Mesodermal cell (in vitro differentiated cells): ENCODE measurements at regions not wholly inside any gene's neighbourhood (a gene's known extent, or its start where the extent isn't known, plus 50 kb on each side); places are given as distances from the start of the nearest gene placed in this dataset.

Source experiments
- H3K27ac ChIP-seq: 2 replicates; pipeline ENCODE4 v1.7.0; 2013; ENCODE audit warnings: mild to moderate bottlenecking, low read depth, low read length, moderate library complexity; ENCODE audit not compliant: severe bottlenecking
- H3K36me3 ChIP-seq: 2 replicates; pipeline ENCODE4 v1.7.1; 2013; ENCODE audit warnings: mild to moderate bottlenecking, low read length, moderate library complexity; ENCODE audit not compliant: control insufficient read depth, insufficient read depth
- H3K4me1 ChIP-seq: one replicate; pipeline ENCODE4 v1.7.1; 2013; ENCODE audit warnings: mild to moderate bottlenecking, low read length; ENCODE audit not compliant: insufficient read depth, control insufficient read depth, poor library complexity, severe bottlenecking
- H3K4me3 ChIP-seq: 2 replicates; pipeline ENCODE4 v1.7.0; 2013; ENCODE audit warnings: low read length, control low read depth, mild to moderate bottlenecking; ENCODE audit not compliant: insufficient read depth, poor library complexity, severe bottlenecking; ENCODE audit errors: extremely low read depth
- H3K9me3 ChIP-seq: 2 replicates; pipeline ENCODE4 v1.7.1; 2013; ENCODE audit warnings: mild to moderate bottlenecking, low read length, moderate library complexity; ENCODE audit not compliant: control insufficient read depth
- WGBS, 2 experiments: methylation state at CpG; one replicate each; pipeline ENCODE4 v1.1.5; 2013; ENCODE audit warnings: missing lambda C conversion rate in 2 of 2; ENCODE audit not compliant: insufficient coverage in 2 of 2; 5-methylcytosine and 5-hydroxymethylcytosine counted together

DNA sequence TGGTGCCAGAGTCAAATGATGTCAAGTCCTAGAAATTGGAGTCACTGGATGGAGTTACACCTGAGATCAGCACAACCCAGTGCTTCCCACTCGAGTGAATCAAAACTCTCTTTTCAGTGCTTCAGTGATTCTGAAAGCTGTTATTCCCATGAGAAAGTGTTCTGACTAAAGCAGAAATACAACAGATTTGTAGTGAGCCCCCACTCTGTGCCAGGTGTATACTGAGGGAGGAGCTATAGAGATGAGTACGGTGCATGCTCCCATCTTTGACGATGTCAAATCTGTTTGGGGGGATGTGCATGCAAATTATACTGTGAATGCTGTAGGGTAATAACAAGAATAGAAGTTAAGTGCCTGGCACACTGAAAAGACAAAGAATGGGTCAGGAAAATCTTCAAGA lies 330.2 kb downstream of the HS3ST1 start:
- 88 to 95% methylated on average over 2 of the region's 3 CpGs for WGBS, 2 experiments

DNA sequence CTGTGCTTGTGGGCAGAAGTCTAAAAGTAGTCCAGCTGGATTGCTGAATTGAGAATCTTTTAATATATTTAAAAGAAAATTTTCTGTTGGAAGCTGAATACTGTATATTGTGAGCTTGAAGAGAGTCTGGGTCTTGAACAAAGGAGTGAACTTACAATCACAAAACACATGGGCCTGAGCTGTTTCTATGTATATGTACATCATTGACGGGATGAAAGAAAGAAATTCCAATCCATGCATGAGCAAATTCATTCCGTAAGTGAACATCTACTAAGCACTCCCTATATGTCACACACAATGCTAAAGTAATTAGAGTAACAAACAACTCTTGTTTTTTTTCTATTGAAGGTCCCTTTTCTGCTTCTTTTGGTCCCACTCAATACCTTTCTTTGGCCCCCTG lies 331.0 kb downstream of the HS3ST1 start:
- Histone ChIP-seq H3K27ac (no peak overlapping the region), H3K9me3 (no peaks in the 10 kb centered on the region), H3K4me3 (no peak overlapping the region), H3K36me3 (no peaks in the 10 kb centered on the region), H3K4me1 (no peaks in the 10 kb centered on the region)
- 100% methylated on average over 1 of the region's 2 CpGs; no CpG with 5 or more reads in 1 of the 2 experiments for WGBS, 2 experiments

More for the DNA sequence above, 330.2 kb downstream of the HS3ST1 start:
- H3K27ac ChIP-seq: no peak overlapping the region
- H3K4me3 ChIP-seq: no peak overlapping the region
- no peaks in the 10 kb centered on the region for H3K36me3 ChIP-seq
- no peaks in the 10 kb centered on the region for H3K4me1 ChIP-seq
- no peaks in the 10 kb centered on the region for H3K9me3 ChIP-seq

DNA sequence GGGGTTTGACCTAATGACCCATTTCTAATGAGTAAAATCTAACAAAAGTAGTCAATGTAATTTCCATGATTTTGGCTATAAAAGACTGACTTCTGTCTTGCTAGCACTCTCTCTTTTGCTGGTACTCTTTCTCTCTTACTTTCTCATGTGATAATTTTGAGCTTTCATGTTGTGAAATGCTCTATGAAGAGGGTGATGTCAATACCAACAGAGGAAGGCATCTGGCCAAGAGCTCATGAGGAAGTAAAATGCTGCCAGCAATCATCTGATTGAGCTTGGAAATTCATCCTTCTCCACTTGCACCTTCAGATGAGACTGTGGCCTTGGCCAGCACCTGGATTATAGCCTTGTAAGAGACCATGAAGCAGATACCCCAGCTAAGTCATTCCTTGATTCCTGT lies 347.7 kb downstream of the HS3ST1 start:
- Histone ChIP-seq H3K27ac (no peak overlapping the region), H3K4me3 (no peak overlapping the region), H3K4me1 (no peaks in the 10 kb centered on the region), H3K36me3 (no peaks in the 10 kb centered on the region), H3K9me3 (no peaks in the 10 kb centered on the region)

DNA sequence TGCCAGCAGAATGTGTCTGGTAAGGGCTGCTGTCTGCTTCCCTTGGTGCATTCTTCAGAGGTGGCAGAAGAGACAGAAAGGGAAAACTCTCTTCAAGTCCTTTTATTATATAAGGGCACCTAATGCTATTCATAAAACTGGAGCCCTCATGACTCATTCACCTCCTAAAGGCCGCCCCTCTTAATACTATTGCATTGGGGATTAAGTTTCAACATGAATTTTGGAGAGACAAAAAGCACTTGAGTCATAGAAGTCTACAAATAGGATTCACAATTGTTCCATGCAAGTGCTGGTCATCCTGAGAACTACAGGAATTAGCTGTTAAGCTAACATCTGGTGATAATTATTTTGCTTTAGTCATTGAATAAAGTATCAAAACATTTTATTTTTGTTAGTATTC lies 349.5 kb downstream of the HS3ST1 start:
- no CpG with 5 or more reads among the region's 1 CpG for WGBS, 2 experiments
- no peak overlapping the region for H3K4me3 ChIP-seq
- H3K27ac ChIP-seq: no peak overlapping the region
- no peaks in the 10 kb centered on the region for H3K36me3 ChIP-seq
- no peaks in the 10 kb centered on the region for H3K4me1 ChIP-seq
- no peaks in the 10 kb centered on the region for H3K9me3 ChIP-seq

DNA sequence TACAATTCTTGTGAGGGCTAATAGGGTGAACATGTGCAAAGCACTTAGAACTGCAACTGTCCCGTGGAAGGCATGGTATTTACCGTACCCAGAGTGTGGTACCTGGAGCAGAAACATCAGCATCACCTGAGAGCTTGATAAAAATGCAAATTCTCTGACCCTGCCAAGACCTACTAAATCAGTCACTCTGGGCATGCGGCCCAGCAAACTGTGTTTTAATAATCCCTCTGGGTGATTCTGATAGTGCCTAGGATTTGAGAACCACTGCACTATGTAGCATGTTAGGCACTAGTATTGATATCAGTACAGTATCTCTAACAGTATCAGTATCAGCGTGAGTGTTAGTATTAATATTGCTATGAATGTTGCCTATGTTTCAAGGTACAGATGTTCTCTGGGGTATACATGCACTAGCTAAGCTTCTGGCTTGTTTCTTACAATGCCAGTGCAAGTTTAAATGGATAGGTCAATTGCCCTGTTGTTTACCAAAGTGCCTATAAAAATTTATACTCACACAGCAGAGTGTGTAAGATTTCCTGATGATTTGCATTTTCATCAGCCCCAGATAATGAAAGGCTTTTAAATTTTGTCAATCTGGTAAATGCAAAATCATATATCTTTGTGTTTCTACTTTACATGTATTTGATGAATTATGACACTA lies 354.0 kb downstream of the HS3ST1 start:
- Histone ChIP-seq H3K27ac (no peak overlapping the region), H3K9me3 (no peaks in the 10 kb centered on the region), H3K4me1 (peaks cover 4% of the 10 kb centered on the region), H3K4me3 (no peak overlapping the region), H3K36me3 (no peaks in the 10 kb centered on the region)
- WGBS, 2 experiments: 76 to 80% methylated on average over 2 to 4 of the region's 4 CpGs

DNA sequence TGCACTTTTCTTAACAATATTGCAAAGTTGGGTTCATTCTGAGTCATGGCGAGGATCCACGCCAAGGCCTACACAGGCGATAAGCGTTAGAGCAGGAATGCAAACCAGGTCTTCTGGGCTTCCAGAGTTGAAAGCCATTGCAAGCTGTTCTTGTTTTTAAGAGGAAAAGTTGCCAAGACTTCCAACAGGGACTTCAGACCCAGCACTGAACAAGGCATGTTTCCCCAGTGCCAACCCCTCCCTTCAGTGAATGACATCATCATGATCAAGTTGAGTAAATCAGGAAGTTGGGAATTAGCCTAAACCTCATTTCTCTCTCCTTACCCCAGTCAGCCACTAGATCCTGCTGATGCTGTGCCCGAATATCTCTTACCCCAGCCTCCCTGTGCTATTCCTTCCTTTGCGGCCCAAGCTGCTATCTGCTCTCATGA lies 355.1 kb downstream of the HS3ST1 start:
- Histone ChIP-seq H3K27ac (no peak overlapping the region), H3K9me3 (no peaks in the 10 kb centered on the region), H3K4me1 (peaks cover 4% of the 10 kb centered on the region), H3K36me3 (no peaks in the 10 kb centered on the region), H3K4me3 (no peak overlapping the region)
- WGBS, 2 experiments: 61 to 87% methylated on average over 3 to 5 of the region's 6 CpGs

DNA sequence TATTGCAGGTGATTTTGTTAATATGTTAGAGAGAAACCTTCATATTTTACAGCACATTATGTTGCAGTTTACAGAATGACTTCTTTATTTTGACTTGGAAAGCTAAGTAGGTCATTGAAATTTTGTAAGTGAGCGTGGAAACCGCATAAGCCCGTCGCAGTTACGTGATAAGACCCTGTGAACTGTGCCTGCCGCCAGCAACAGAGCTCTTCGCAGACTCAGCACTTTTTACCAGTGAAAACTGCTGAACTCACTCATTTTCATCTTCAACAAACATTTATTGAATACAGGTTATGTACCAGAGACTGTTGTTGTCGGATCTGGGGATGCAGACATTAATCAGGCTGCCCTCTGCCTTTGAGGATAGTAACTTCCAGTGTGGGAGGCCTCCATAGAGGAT lies 355.7 kb downstream of the HS3ST1 start:
- Histone ChIP-seq H3K4me3 (no peak overlapping the region), H3K27ac (no peak overlapping the region), H3K4me1 (peaks cover 4% of the 10 kb centered on the region), H3K9me3 (no peaks in the 10 kb centered on the region), H3K36me3 (no peaks in the 10 kb centered on the region)
- WGBS, 2 experiments: 83 to 100% methylated on average over 7 of the region's 8 CpGs

DNA sequence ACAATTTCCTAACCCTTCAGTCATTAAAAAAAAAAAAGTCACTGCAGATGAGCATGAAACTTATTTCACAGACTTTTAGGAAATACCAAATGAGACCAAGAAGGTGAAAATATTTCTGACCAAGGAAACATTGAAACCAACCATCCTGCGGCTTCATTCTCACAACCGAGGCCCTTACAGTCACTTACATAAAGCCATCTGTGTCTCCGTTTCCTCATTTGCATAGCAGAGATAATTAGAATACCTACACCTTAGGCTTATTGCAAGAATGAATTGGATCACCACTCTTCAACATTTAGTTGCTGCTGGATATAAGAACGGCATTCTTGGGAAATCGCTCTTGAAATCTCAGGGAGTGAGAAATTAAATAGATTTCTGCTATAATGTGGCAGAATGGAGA lies 356.2 kb downstream of the HS3ST1 start:
- Histone ChIP-seq H3K4me3 (no peak overlapping the region), H3K4me1 (peaks cover 4% of the 10 kb centered on the region), H3K36me3 (no peaks in the 10 kb centered on the region), H3K27ac (no peak overlapping the region), H3K9me3 (no peaks in the 10 kb centered on the region)
- WGBS, 2 experiments: 100% methylated on average over 2 of the region's 5 CpGs; no CpG with 5 or more reads in 1 of the 2 experiments

DNA sequence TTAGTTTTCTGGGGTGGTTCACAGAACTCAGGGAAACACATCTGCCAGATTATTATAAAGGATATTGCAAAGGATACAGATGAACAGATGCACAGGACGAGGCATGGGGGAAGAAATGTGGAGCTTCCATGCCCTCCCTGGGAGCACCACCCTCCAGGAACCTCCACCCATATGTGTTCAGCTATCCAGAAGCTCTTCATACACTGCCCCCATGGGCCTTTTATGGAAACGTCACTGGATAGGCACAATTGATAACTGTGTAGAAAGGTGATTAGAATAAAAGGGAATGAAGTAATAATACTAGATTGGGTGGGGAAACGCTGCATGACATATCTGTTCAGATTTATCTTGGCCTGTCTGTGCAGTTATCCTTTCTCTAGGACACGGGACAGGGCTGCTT lies 357.9 kb downstream of the HS3ST1 start:
- WGBS, 2 experiments: 87 to 97% methylated on average over 1 to 3 of the region's 4 CpGs
- Histone ChIP-seq H3K4me3 (no peak overlapping the region), H3K36me3 (no peaks in the 10 kb centered on the region), H3K4me1 (peaks cover 4% of the 10 kb centered on the region), H3K27ac (no peak overlapping the region), H3K9me3 (no peaks in the 10 kb centered on the region)

DNA sequence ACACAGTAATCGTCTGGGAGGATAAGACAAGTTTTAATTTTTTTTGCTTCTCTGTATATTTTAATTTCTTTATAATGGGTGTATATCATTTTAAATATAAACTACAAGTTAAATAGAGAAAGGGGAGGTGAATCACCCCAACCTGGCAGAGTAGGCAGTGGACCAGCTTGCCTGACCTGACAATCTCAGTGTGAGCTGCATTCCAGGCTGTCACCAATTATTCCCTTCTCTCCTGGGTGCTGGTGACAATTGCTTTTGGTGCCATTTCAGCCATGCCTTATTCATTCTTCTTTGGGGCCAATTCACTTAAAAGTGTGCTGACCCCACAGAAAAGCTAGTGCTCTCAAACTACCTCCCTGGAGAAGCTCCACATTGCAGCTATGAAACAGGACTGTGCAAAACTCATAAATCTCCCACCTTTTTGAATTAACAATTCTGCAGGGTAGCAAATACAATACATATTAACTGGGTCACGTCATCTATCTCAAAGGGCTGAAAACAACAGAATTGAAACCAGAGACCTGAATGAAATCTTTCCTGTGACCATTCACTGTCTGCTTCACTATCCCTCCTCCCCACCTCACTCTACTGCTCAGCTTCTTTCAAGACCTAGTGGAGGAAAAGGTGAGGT lies 359.0 kb downstream of the HS3ST1 start:
- no peak overlapping the region for H3K4me3 ChIP-seq
- peaks cover 4% of the 10 kb centered on the region for H3K4me1 ChIP-seq
- 71 to 80% methylated on average over 1 of the region's 2 CpGs for WGBS, 2 experiments
- no peaks in the 10 kb centered on the region for H3K36me3 ChIP-seq
- H3K9me3 ChIP-seq: no peaks in the 10 kb centered on the region
- H3K27ac ChIP-seq: no peak overlapping the region

DNA sequence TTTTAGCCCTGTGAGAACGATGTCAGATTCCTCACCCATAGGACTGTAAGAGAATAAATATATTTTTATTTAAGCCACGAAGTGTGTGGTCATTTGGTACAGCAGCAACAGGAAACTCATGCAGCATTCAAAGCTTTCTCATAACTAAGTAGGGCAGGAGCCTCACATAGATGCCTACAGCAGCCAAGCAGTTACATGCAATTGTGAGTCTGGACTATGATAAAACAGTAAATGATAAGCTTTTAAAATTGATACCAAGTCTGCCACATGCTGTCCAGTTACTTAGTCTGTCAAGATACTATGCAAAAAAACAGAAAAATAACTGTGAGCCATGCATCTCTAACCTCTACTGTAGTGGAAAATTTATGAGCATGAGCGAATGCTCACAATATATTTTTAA lies 359.6 kb downstream of the HS3ST1 start:
- 80 to 83% methylated on average over 1 of the region's 3 CpGs for WGBS, 2 experiments
- no peak overlapping the region for H3K27ac ChIP-seq
- H3K4me1 ChIP-seq: peaks cover 4% of the 10 kb centered on the region
- H3K9me3 ChIP-seq: no peaks in the 10 kb centered on the region
- H3K36me3 ChIP-seq: no peaks in the 10 kb centered on the region
- H3K4me3 ChIP-seq: no peak overlapping the region
